ENCODE measurements at regions not wholly inside any gene's neighbourhood (a gene's known extent, or its start where the extent isn't known, plus 50 kb on each side); places are given as distances from the start of the nearest gene placed in this dataset.
"Not testable (repeated sequence)": the region's sequence is repeated elsewhere in the genome, so short reads cannot be mapped to it uniquely, and the experiment has no call there.

DNA sequence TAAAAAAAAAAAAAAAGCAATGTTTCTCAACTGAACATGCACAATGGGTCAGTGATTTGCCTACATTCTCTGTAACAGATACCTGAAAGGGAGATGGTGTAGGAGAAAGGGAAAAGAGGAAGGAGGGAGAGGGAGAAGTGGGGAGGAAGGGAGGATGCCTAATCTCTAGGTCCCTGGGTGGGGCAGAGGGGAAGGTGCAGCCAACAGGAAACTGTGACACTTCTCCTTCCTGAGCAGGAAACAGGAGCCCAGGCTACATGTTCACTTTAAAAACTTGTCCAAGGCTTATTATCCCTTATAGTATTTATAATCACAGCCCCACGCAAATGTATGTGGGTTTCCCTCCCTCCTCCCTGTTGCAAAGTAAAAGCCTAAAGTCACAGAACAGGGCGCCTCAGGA is 137.9 kb downstream of the MINAR1 start:
- H3K4me3 ChIP-seq = no peak overlapping the region
- DNase-seq = no peak
- no peak overlapping the region for H3K27ac ChIP-seq
- TF ChIP-seq POLR2A (IDR thresholded peaks at IDR 0.05) = no peak
- TF ChIP-seq, protein P1, sequence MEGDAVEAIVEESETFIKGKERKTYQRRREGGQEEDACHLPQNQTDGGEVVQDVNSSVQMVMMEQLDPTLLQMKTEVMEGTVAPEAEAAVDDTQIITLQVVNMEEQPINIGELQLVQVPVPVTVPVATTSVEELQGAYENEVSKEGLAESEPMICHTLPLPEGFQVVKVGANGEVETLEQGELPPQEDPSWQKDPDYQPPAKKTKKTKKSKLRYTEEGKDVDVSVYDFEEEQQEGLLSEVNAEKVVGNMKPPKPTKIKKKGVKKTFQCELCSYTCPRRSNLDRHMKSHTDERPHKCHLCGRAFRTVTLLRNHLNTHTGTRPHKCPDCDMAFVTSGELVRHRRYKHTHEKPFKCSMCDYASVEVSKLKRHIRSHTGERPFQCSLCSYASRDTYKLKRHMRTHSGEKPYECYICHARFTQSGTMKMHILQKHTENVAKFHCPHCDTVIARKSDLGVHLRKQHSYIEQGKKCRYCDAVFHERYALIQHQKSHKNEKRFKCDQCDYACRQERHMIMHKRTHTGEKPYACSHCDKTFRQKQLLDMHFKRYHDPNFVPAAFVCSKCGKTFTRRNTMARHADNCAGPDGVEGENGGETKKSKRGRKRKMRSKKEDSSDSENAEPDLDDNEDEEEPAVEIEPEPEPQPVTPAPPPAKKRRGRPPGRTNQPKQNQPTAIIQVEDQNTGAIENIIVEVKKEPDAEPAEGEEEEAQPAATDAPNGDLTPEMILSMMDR (IDR thresholded peaks at IDR 0.05) = no peak
- H3K36me3 ChIP-seq = no peaks in the 10 kb centered on the region
- WGBS, 3 donors = 38 to 63% (median 57%) methylated on average over 2 of the region's 2 CpGs
- H3K4me1 ChIP-seq (ENCODE audit: insufficient read depth) = no peaks in the 10 kb centered on the region
- no peaks in the 10 kb centered on the region for H3K27me3 ChIP-seq
- intact Hi-C loops (cut with DNase I) = no loop called here
- H3K9me3 ChIP-seq = no peaks in the 10 kb centered on the region

DNA sequence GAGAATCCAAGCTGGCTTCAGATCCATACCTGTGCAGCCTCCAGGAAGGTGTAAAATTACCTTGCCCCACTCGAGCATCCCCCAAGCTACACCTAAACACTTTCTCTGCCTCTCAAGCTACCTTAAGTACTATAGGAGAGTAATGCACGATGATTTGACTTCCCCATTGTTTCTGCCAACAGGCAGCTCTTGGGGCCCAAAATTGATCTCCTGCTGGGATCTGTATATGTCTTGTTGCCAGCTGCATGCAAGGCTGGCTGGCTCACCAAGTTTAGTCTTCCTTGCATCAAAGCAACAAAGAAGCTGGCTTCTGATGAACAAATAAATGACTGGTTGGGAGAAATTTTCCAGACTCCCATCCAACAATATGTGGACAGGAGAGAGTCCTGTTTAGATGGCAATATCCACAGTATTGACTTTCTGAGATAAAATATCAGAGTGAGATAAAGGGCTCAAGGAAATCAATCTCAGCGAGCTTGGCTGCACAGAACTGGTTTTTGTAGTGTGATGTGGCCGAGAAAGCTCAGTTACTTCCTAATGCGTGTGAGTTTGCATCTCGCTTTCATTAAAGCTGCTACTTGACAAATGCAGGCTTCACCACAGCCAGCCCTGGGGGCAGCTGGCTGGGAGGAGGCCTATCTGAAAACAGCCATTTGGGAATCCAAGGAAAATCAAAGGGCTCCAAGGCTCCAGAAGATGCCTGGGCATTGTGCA is 140.7 kb downstream of the MINAR1 start:
- H3K27ac ChIP-seq = no peak overlapping the region
- intact Hi-C loops (cut with DNase I) = no loop called here
- WGBS, 3 donors = 82 to 84% (median 83%) methylated on average over 6 of the region's 6 CpGs
- TF ChIP-seq, protein P1 (IDR thresholded peaks at IDR 0.05) = no peak
- TF ChIP-seq EP300 (IDR thresholded peaks at IDR 0.05) = no peak
- TF ChIP-seq POLR2A (IDR thresholded peaks at IDR 0.05) = no peak
- no peaks in the 10 kb centered on the region for H3K27me3 ChIP-seq
- no peak for DNase-seq
- H3K4me3 ChIP-seq = no peak overlapping the region
- no peaks in the 10 kb centered on the region for H3K9me3 ChIP-seq
- H3K4me1 ChIP-seq (ENCODE audit: insufficient read depth) = no peaks in the 10 kb centered on the region
- no peaks in the 10 kb centered on the region for H3K36me3 ChIP-seq

DNA sequence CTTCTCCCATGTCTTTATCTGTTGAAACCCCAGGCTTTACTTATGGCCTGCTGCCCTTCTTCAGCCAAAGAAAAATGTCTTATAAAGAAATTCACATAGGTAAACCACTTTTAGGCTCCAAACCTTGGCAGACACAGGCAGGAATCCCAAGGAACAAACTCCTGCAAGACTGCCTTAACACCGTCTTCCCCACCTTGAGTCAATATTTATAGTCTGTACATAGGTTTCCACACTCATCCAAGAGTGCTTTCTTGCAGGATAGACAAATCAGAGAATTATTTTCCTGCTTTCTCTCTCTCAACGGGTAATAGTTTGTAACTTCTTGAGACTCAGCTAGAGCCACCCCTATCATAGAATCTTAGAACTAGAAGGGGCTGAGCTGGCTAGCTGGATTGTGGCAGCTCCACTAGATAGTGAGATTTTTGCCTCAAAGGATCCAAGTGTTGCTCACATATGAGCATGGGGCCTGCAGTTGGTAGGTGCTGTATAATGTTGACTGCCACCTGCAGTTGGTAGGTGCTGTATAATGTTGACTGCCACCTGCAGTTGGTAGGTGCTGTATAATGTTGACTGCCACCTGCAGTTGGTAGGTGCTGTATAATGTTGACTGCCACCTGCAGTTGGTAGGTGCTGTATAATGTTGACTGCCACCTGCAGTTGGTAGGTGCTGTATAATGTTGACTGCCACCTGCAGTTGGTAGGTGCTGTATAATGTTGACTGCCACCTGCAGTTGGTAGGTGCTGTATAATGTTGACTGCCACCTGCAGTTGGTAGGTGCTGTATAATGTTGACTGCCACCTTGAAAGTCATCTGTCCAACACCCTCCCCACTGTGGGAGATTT is 142.5 kb downstream of the MINAR1 start:
- H3K36me3 ChIP-seq; DNase-seq; H3K9me3 ChIP-seq; H3K4me3 ChIP-seq; H3K4me1 ChIP-seq (ENCODE audit: insufficient read depth); H3K27ac ChIP-seq; intact Hi-C loops (cut with DNase I); H3K27me3 ChIP-seq: not testable (repeated sequence)
- WGBS, 3 donors = 63 to 90% (median 84%) methylated on average over 2 of the region's 2 CpGs

DNA sequence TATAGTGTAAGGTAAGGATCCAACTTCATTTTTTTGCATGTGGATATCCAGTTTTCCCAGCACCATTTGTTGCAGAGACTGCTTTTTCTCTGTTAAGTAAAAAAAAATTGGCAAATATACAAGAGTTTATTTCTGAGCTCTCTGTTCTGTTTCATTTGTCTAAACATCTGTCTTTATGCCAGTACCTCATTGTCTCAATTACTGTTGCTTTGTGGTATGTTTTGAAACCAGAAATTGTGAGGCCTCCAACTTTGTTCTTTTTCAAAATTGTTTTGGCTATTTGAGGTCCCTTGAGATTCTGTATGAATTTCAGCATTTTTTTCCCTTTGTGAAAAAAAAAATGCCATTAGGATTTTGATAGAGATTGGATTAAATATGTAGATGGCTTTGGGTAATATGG is 150.5 kb downstream of the MINAR1 start:
- intact Hi-C loops (cut with DNase I) = no loop called here
- no peaks in the 10 kb centered on the region for H3K36me3 ChIP-seq
- no peaks in the 10 kb centered on the region for H3K27me3 ChIP-seq
- TF ChIP-seq, protein P1 (IDR thresholded peaks at IDR 0.05) = no peak
- no peak for TF ChIP-seq POLR2A (IDR thresholded peaks at IDR 0.05)
- no peak for TF ChIP-seq EP300 (IDR thresholded peaks at IDR 0.05)
- H3K9me3 ChIP-seq = no peaks in the 10 kb centered on the region
- no peak overlapping the region for H3K27ac ChIP-seq
- no peak overlapping the region for H3K4me3 ChIP-seq
- no peaks in the 10 kb centered on the region for H3K4me1 ChIP-seq (ENCODE audit: insufficient read depth)
- no peak for DNase-seq

DNA sequence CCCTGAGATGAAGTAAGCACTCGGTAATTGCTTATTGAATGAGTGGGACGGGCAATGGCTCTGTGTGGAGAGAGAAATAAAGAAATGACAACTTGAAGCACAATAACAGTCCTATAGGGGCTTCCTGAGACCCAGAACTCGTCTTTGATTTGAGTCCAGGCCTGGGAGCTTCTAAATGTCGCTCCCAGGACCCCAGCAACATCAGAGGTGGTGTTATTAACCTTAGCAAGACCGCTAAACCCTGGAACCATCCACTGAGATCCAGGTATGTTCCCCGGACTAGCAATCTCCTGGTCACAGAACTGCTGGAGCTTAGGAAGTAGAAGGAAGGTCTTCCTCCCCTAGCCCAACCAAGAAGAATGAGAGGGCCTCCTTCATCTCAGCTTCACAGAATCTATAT is 160.0 kb downstream of the MINAR1 start:
- no peak overlapping the region for H3K4me3 ChIP-seq
- no peaks in the 10 kb centered on the region for H3K36me3 ChIP-seq
- WGBS, 3 donors = 78 to 81% (median 79%) methylated on average over 6 of the region's 6 CpGs
- no peak for DNase-seq
- no peaks in the 10 kb centered on the region for H3K4me1 ChIP-seq (ENCODE audit: insufficient read depth)
- H3K27me3 ChIP-seq = no peaks in the 10 kb centered on the region
- intact Hi-C loops (cut with DNase I) = no loop called here
- no peak overlapping the region for H3K27ac ChIP-seq
- TF ChIP-seq EP300 (IDR thresholded peaks at IDR 0.05) (no peak), POLR2A (IDR thresholded peaks at IDR 0.05) (no peak)
- TF ChIP-seq, protein P1 (IDR thresholded peaks at IDR 0.05) = no peak
- no peaks in the 10 kb centered on the region for H3K9me3 ChIP-seq
